GM10266 (cell line): ENCODE measurements at regions not wholly inside any gene's neighbourhood (a gene's known extent, or its start where the extent isn't known, plus 50 kb on each side); places are given as distances from the start of the nearest gene placed in this dataset.
"Not testable (repeated sequence)": the region's sequence is repeated elsewhere in the genome, so short reads cannot be mapped to it uniquely, and the experiment has no call there.

Experiments
- DNase-seq: peaks from one replicate; pipeline ENCODE4 v3.0.0; 2012; ENCODE audit errors: extremely low spot score
- CTCF ChIP-seq: IDR thresholded peaks from 2 replicates; pipeline ENCODE4 v1.5.1; 2012; ENCODE audit warnings: mild to moderate bottlenecking, low read depth; ENCODE audit not compliant: control insufficient read depth, insufficient read depth; ENCODE audit errors: missing control alignments

DNA sequence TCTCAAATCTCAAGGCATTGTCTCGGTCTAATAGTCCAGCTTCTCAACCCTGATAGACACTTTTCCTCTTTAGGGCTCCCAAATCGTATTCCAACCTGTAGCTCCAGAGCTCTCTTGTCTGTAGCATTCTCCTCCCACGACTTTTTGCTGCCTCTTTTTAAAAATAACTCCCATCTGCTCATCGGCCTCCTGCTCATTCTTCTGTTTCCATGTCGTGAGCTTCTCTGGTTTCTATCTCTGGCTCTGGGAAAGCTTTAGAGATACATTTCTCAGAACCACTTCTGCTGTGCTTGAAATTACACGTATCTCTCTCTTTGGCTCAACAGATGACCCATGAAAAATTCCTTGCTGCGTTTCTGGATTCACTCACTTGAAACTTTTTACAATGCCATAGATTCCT lies 609.6 kb upstream of the C16orf82 start:
- TF ChIP-seq CTCF, result no peak
- DNase-seq, result no peak

DNA sequence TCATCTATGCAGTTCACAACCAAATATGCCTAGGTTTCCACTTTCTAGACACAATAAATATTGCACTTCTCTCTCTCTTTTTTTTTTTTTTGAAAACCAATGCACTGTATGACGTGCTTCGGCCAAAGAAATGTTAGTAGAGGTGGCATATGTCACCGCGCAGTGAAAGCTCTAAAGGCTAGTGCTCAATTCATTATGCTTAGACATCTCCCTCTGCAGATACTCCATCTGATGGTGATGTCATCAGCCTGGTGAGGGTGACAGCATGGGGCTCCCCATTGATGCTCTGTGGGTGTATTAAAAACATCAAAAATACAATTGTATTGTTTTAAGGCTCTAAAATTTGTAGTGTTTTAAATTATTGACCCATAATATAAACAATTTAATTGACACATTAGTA lies 608.8 kb upstream of the C16orf82 start:
- TF ChIP-seq CTCF, result no peak
- no peak for DNase-seq

DNA sequence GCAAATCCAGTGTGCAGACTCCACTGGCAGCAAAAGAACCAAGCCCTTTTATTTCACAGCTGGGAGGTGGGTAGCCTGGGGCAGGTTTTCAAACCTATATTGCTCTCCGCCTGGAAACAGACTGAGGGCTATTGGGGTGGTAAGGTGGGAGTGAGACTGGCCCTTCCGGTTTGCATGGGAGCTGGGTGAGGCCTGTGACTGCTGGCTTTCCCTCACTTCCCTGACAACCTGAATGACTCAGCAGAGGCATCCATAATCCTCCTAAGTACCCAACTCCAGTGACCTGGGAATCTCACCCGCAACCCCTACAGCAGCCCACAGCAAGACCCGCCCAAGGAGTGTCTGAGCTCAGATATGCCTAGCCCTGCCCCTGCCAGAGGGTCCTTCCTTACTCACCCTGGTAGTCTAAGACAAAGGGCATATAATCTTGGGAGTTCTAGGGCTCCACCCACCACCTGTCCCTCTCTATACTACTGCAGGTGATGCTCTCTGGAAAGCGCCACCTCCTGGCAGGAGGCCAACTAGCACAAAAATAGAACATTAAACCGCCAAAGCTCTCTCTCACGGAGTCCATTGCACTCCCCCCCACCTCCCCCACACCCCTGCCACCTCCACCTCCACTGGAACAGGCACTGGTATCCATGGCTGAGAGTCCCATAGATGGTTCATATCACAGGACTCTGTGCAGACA lies 602.0 kb upstream of the C16orf82 start:
- no peak for TF ChIP-seq CTCF
- no peak for DNase-seq

- not testable (repeated sequence) for DNase-seq
Measured at GRCh38 chr16:26474405-26474804, 592.3 kb upstream of the C16orf82 start.

GRCh38 chr16:26475596-26475995 lies 591.1 kb upstream of the C16orf82 start:
- DNase-seq, result no peak

GRCh38 chr16:26491101-26491670 lies 575.5 kb upstream of the C16orf82 start:
- DNase-seq, result no peak
- no peak for TF ChIP-seq CTCF

More at GRCh38 chr16:26475596-26475995, 591.1 kb upstream of the C16orf82 start:
- TF ChIP-seq CTCF, result no peak

DNA sequence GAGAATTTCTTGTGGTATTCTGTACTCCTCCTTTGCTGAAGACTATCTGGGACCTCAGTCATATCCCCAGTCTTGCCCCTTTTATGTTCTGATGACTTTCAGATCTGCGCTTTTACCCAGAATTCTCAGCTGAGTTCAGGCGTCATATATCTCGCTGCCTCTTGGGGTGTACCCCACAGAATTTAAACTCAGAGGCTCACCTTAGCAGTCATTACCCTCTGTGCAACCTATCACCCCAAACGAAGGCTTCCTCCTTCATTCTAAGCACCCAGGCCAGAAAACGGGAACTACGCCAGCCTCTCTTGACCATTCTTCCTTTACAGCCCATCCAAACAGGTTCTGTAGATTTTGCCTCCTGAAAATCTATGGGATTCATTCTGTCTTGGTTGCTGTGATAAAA lies 574.8 kb upstream of the C16orf82 start:
- DNase-seq, result no peak
- TF ChIP-seq CTCF, result no peak
